ENCODE measurements at regions not wholly inside any gene's neighbourhood (a gene's known extent, or its start where the extent isn't known, plus 50 kb on each side); places are given as distances from the start of the nearest gene placed in this dataset.

DNA sequence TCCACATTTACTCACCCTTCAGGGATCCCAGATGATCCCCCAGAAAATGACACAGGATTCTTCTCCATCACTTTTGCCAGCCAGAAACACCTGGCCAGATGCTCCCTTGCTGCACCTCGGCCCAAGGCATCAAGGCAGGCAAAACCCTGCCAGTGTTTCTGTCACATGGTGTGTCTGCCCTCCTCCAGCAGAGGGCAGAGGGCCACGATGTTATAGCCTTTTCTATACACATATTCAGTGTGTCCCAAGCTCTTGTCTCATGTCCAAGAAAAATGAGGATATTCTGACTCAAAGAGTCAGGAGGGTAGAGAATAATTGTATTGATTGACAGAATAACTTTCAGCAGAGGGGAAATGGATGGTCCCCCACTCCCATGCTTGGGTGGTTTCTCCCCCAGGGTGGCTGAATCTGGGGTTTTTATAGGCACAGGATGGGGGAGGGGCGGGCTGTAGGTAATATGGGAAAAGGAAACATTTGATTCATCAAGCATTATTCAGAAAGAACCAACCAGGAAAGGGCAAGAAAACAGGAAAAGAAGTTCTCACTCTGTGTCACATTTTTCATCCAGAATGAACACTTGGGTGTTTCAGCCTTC lies 933.9 kb downstream of the TRIB2 start:
- no peak for DNase-seq (ENCODE audit: low spot score)

DNA sequence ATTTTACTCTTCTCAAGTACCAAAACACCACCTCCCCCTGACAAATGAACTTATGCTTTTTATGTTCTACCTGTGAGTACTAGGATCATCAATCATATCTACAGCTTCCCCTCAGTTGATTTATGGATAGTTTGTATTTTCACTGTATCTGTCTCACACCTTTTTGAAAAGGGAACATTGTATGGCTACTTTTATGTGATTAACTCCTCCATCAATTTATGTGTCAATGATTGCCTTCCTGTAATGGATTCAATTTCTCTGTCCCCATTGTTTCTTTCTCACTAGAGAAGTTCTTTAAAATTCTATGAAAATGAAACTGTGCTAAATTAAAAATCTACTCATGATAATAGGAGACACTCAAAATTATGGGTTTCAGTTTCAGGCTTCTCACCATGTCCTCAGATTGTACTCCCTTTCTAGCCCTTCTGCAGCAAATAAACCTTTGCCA lies 935.0 kb downstream of the TRIB2 start:
- no peak for DNase-seq (ENCODE audit: low spot score)
- in situ Hi-C loops (cut with MboI; ENCODE audit: low sequenced_read_pairs, unreplicated experiment) = no loop called here
- TF ChIP-seq, protein P1, sequence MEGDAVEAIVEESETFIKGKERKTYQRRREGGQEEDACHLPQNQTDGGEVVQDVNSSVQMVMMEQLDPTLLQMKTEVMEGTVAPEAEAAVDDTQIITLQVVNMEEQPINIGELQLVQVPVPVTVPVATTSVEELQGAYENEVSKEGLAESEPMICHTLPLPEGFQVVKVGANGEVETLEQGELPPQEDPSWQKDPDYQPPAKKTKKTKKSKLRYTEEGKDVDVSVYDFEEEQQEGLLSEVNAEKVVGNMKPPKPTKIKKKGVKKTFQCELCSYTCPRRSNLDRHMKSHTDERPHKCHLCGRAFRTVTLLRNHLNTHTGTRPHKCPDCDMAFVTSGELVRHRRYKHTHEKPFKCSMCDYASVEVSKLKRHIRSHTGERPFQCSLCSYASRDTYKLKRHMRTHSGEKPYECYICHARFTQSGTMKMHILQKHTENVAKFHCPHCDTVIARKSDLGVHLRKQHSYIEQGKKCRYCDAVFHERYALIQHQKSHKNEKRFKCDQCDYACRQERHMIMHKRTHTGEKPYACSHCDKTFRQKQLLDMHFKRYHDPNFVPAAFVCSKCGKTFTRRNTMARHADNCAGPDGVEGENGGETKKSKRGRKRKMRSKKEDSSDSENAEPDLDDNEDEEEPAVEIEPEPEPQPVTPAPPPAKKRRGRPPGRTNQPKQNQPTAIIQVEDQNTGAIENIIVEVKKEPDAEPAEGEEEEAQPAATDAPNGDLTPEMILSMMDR (IDR thresholded peaks at IDR 0.05; ENCODE audit: borderline replicate concordance, control extremely low read depth, extremely low read depth, insufficient read depth, missing control alignments) = no peak

More for the DNA sequence above, 933.9 kb downstream of the TRIB2 start:
- in situ Hi-C loops (cut with MboI; ENCODE audit: low sequenced_read_pairs, unreplicated experiment) = no loop called here
- TF ChIP-seq, protein P1 (IDR thresholded peaks at IDR 0.05; ENCODE audit: borderline replicate concordance, control extremely low read depth, extremely low read depth, insufficient read depth, missing control alignments) = no peak

DNA sequence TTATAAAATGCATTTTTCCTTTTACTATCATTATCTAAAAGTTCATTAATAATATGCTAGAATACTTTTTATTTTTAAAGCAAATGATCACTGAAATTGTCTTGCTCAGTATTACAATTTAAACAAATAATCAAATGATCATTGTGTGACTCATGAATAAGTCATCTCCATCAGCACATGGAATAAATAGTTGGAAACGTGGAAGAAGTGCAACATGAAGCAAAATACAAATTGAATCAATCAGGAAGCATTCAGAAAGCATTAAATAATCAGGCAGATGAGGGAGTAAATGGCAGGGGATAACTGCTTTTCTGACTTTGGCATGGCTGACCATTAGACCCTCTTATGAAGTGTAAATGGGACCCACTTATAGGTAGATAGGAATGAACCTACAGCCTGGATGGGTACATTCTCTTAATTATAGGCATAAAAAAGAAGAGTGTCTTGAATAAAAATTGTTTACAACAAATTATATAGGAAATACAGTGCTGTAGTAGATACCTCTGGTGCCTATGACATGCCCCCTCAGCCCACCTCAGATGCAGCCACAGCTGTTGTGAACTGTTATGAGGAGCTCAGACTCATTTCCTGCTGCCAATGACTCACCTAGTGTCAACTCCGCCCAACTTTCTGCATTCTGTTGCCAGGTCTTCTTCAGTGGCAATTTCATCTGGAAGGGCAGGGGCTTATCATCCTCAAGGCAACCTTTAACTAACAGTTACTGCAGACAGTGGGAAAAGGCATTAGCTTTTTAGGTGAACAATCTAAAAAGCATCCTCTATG lies 936.0 kb downstream of the TRIB2 start:
- DNase-seq (ENCODE audit: low spot score) = no peak

DNA sequence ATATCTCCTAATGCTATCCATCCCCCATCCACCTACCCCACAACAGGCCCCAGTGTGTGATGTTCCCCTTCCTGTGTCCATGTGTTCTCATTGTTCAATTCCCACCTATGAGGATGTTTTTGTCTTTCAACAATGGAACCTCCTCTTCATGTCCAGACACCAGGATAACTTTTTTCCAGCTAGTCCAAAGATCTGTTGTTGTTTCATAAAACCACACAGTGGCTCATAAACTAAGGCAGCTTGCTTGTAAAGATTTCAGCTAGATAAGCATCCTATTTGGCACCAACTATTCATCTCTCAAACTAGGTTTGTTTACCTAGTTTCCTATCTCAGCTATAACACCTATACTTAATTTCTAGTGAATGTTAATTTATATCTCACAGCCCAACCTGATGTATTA lies 937.7 kb downstream of the TRIB2 start:
- TF ChIP-seq, protein P1 (IDR thresholded peaks at IDR 0.05; ENCODE audit: borderline replicate concordance, control extremely low read depth, extremely low read depth, insufficient read depth, missing control alignments) = no peak
- no peak for DNase-seq (ENCODE audit: low spot score)
- in situ Hi-C loops (cut with MboI; ENCODE audit: low sequenced_read_pairs, unreplicated experiment) = no loop called here

More for the DNA sequence above, 936.0 kb downstream of the TRIB2 start:
- TF ChIP-seq, protein P1 (IDR thresholded peaks at IDR 0.05; ENCODE audit: borderline replicate concordance, control extremely low read depth, extremely low read depth, insufficient read depth, missing control alignments) = no peak
- in situ Hi-C loops (cut with MboI; ENCODE audit: low sequenced_read_pairs, unreplicated experiment) = no loop called here

DNA sequence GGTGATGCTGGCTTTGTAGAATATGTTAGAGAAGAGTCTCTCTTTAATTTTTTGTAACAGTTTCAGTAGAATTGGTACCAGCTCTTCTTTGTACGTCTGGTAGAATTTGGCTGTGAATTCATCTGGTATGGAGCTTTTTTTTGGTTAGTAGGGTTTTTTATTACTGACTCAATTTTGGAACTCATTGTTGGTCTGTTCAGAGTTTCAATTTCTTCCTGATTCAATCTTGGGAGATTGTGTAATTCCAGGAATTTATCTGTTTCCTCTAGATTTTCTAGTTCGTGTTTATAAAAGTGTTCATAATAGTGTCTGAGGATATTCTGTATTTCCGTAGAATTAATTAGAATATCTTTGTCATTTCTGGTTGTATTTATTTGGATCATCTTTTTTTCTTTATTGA lies 943.5 kb downstream of the TRIB2 start:
- no peak for DNase-seq (ENCODE audit: low spot score)
- in situ Hi-C loops (cut with MboI; ENCODE audit: low sequenced_read_pairs, unreplicated experiment) = no loop called here
- TF ChIP-seq, protein P1 (IDR thresholded peaks at IDR 0.05; ENCODE audit: borderline replicate concordance, control extremely low read depth, extremely low read depth, insufficient read depth, missing control alignments) = no peak

DNA sequence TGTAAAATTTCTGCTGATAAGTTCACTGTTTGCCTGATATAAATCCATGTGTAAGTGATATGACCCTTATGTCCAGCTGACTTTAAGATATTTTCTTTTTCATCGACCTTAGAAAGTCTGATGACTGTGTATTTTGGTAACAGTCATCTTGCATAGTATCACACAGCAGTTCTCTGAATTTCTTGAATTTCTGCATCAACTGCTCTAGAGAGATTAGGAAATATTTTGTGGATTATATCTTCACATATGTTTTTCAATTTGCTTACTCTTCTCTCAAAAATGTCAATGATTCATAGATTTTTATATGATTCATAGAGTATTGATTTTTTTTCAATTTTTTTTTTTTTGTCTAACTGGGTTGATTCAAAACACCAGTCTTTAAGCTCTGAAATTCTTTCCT lies 945.3 kb downstream of the TRIB2 start:
- in situ Hi-C loops (cut with MboI; ENCODE audit: low sequenced_read_pairs, unreplicated experiment) = no loop called here
- TF ChIP-seq, protein P1 (IDR thresholded peaks at IDR 0.05; ENCODE audit: borderline replicate concordance, control extremely low read depth, extremely low read depth, insufficient read depth, missing control alignments) = no peak
- no peak for DNase-seq (ENCODE audit: low spot score)
